SU-DHL-6 (cell line): ENCODE measurements at regions not wholly inside any gene's neighbourhood (a gene's known extent, or its start where the extent isn't known, plus 50 kb on each side); places are given as distances from the start of the nearest gene placed in this dataset.

Experiments
- H2AFZ ChIP-seq: fragments of 200-600 bp; sonication (generic); 2 replicates; pipeline ENCODE4 v1.6.1; 2014; ENCODE audit warnings: low read depth, mild to moderate bottlenecking, moderate library complexity, mixed read lengths, antibody characterized with exemption, low read length; ENCODE audit not compliant: severe bottlenecking
- H3F3A ChIP-seq: fragments of 200-600 bp; shearing (Covaris generic); 2 replicates; pipeline ENCODE4 v1.6.0; 2016; ENCODE audit warnings: antibody characterized with exemption, mild to moderate bottlenecking; ENCODE audit not compliant: insufficient read depth
- H3K27ac ChIP-seq: fragments of 200-600 bp; sonication (generic); 2 replicates; pipeline ENCODE4 v1.5.1; 2016; ENCODE audit warnings: low read depth, mild to moderate bottlenecking, low read length, moderate library complexity, mixed read lengths
- H3K27me3 ChIP-seq: fragments of 200-600 bp; sonication (generic), shearing (Covaris generic); 2 replicates; pipeline ENCODE4 v1.6.0; 2014; ENCODE audit warnings: mild to moderate bottlenecking, low read length
- H3K36me3 ChIP-seq: fragments of 200-600 bp; sonication (generic); 2 replicates; pipeline ENCODE4 v1.6.1; 2014; ENCODE audit warnings: mild to moderate bottlenecking, low read length, mixed read lengths
- H3K4me2 ChIP-seq: fragments of 300-600, 200-600 bp; shearing (Covaris generic), sonication (generic); 2 replicates; pipeline ENCODE4 v1.6.0; 2014; ENCODE audit warnings: low read length, low read depth, mild to moderate bottlenecking; ENCODE audit not compliant: poor library complexity, severe bottlenecking
- H3K4me3 ChIP-seq: fragments of 200-600 bp; sonication (generic); 2 replicates; pipeline ENCODE4 v1.5.1; 2014; ENCODE audit warnings: antibody characterized with exemption, low read length, mild to moderate bottlenecking, mixed read lengths; ENCODE audit not compliant: insufficient read depth, poor library complexity, severe bottlenecking
- H3K79me2 ChIP-seq: fragments of 200-600 bp; sonication (generic); 2 replicates; pipeline ENCODE4 v1.6.1; 2014; ENCODE audit warnings: mild to moderate bottlenecking, low read length, moderate library complexity; ENCODE audit not compliant: insufficient read depth
- H3K9ac ChIP-seq: fragments of 200-600 bp; sonication (generic); 2 replicates; pipeline ENCODE4 v1.7.0; 2014; ENCODE audit warnings: mild to moderate bottlenecking, low read length
- H3K9me2 ChIP-seq: fragments of 200-600 bp; sonication (generic); replicated peaks from 2 replicates; pipeline ENCODE4 v1.6.1; 2014; ENCODE audit warnings: low read length; ENCODE audit not compliant: insufficient read depth
- H3K9me3 ChIP-seq: fragments of 200-600 bp; sonication (generic); 2 replicates; pipeline ENCODE4 v1.6.1; 2014; ENCODE audit warnings: low read length, mixed read lengths; ENCODE audit not compliant: insufficient read depth
- H4K20me1 ChIP-seq: fragments of 200-600 bp; sonication (generic); 2 replicates; pipeline ENCODE4 v1.6.1; 2014; ENCODE audit warnings: low read depth, mild to moderate bottlenecking, antibody characterized with exemption, low read length, moderate library complexity, mixed read lengths
- CTCF ChIP-seq: fragments of 200-600 bp; sonication (generic); IDR thresholded peaks from one replicate; pipeline ENCODE4 v1.5.1; 2017; ENCODE audit warnings: antibody characterized with exemption, mild to moderate bottlenecking, low read length, moderate library complexity; ENCODE audit not compliant: insufficient read depth, poor library complexity, severe bottlenecking
- EZH2phosphoT487 ChIP-seq: fragments of 200-600 bp; sonication (generic), shearing (Covaris generic); conservative IDR thresholded peaks from 2 replicates; pipeline ENCODE4 v1.6.1; 2018; ENCODE audit warnings: mild to moderate bottlenecking, antibody characterized with exemption, low read length, moderate library complexity, mixed read lengths

DNA sequence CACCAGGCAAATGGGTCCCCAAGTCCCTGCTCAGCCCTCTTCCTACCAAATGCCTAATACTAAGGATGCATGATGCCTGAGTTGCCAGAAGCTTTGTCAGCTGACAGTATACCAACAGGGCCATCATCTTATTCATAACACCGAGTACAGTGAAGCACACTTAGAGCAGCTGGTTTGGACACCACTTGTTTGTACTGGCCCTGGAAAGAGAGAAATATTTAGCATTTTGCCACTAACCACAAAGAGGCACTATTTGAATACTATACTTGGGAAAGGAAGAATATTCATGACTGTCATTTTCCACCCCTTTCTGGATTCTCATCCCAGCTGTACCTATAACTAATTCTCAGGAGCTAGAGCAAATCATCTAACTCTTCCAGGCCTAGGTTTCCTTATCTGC, 364.4 kb upstream of the KIF2A start:
- H3K4me3 ChIP-seq, result no peak overlapping the region
- no peaks in the 10 kb centered on the region for H3K9me2 ChIP-seq
- H3K9me3 ChIP-seq, result no peaks in the 10 kb centered on the region
- H3F3A ChIP-seq, result no peaks in the 10 kb centered on the region
- no peaks in the 10 kb centered on the region for H3K36me3 ChIP-seq
- H3K4me2 ChIP-seq, result no peak overlapping the region
- H3K27ac ChIP-seq, result no peak overlapping the region
- H3K9ac ChIP-seq, result no peak overlapping the region
- TF ChIP-seq EZH2phosphoT487 (no peak), CTCF (no peak)
- no peak overlapping the region for H2AFZ ChIP-seq
- H4K20me1 ChIP-seq, result no peaks in the 10 kb centered on the region
- no peaks in the 10 kb centered on the region for H3K79me2 ChIP-seq
- H3K27me3 ChIP-seq, result no peaks in the 10 kb centered on the region

DNA sequence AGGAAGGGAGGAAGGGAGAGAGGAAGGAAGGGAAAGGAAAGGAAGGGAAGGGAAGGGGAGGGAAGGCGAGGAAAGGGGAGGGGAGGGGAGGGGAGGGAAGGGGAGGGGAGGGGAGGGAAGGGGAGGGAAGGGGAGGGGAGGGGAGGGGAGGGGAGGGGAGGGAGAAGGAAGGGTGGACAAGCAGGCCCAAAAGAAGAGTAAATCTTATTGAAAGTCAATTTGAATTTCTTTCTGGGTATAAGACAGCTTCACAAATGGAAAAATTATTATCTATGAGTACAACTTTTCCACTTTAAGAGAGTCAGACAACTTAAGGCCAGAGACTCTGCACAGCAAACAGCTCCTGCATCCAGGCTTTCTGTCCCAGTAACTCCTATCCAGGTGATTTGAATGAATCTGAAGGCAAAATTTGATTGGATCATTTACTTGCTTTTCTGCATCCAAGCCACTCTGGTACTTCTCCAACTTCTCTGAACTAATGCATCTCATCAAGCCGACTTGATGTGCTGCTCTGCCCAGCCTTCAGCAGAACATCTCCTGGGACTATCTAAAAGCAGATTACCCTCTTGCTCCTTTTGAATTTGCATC, 363.4 kb upstream of the KIF2A start:
- Histone ChIP-seq H3K79me2 (no peaks in the 10 kb centered on the region), H3K27ac (no peak overlapping the region), H3F3A (no peaks in the 10 kb centered on the region), H3K36me3 (no peaks in the 10 kb centered on the region), H3K4me2 (no peak overlapping the region), H3K9me3 (no peaks in the 10 kb centered on the region), H4K20me1 (no peaks in the 10 kb centered on the region), H2AFZ (no peak overlapping the region), H3K27me3 (no peaks in the 10 kb centered on the region), H3K9me2 (no peaks in the 10 kb centered on the region), H3K9ac (no peak overlapping the region), H3K4me3 (no peak overlapping the region)
- TF ChIP-seq EZH2phosphoT487 (no peak), CTCF (no peak)

DNA sequence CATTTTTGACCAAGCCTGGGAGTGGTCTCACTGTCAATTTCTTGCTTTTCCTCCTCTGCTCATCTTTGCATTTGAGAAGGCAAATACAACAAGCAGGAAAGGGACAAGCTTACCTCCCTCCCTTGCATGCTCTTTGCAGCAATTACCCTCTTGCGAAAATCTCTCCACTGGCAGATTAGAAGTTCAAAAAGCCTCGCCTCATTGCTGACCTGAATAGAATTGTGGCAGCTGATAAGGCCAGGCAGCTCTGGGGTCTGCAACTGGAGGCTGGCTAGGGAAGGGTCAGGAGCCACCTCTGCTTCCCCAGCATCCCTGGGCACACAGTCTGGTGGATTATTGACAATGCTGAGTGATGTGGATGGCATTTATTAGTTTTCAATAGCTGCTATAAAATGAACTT, 362.3 kb upstream of the KIF2A start:
- Histone ChIP-seq H3F3A (no peaks in the 10 kb centered on the region), H3K79me2 (no peaks in the 10 kb centered on the region), H3K9me3 (no peaks in the 10 kb centered on the region), H3K4me2 (no peak overlapping the region), H4K20me1 (no peaks in the 10 kb centered on the region), H3K4me3 (no peak overlapping the region), H3K27ac (no peak overlapping the region), H2AFZ (no peak overlapping the region), H3K36me3 (no peaks in the 10 kb centered on the region), H3K27me3 (no peaks in the 10 kb centered on the region), H3K9ac (no peak overlapping the region), H3K9me2 (no peaks in the 10 kb centered on the region)
- no peak for TF ChIP-seq CTCF
- TF ChIP-seq EZH2phosphoT487, result no peak
